OCI-LY3 (cell line): ENCODE measurements at regions not wholly inside any gene's neighbourhood (a gene's known extent, or its start where the extent isn't known, plus 50 kb on each side); places are given as distances from the start of the nearest gene placed in this dataset.

Source experiments
- H2AFZ ChIP-seq: fragments of 200-600, 300-600 bp; shearing (Covaris generic); 2 replicates; pipeline ENCODE4 v1.6.0; 2014; ENCODE audit warnings: antibody characterized with exemption, low read depth, low read length
- H3K27ac ChIP-seq: fragments of 200-600, 300-600 bp; sonication (generic); 2 replicates; pipeline ENCODE4 v1.5.1; 2014; ENCODE audit warnings: mild to moderate bottlenecking, low read length, moderate library complexity, mixed read lengths
- H3K27me3 ChIP-seq: fragments of 200-600, 300-600 bp; sonication (generic); 2 replicates; pipeline ENCODE4 v1.6.1; 2014; ENCODE audit warnings: low read depth, low read length, mixed read lengths
- H3K36me3 ChIP-seq: fragments of 200-600, 300-600 bp; sonication (generic); replicated peaks from 2 replicates; pipeline ENCODE3; 2014; ENCODE audit warnings: low read depth, low read length, mixed read lengths
- H3K4me1 ChIP-seq: fragments of 300-600, 200-600 bp; sonication (generic); 2 replicates; pipeline ENCODE4 v1.6.1; 2014; ENCODE audit warnings: low read length, mixed read lengths
- H3K4me2 ChIP-seq: fragments of 200-600, 300-600 bp; sonication (generic); 2 replicates; pipeline ENCODE4 v1.6.1; 2014; ENCODE audit warnings: low read length, mixed read lengths
- H3K4me3 ChIP-seq: fragments of 300-600, 200-600 bp; sonication (generic); 2 replicates; pipeline ENCODE4 v1.5.1; 2014; ENCODE audit warnings: antibody characterized with exemption, mild to moderate bottlenecking, low read length, moderate library complexity
- H3K79me2 ChIP-seq: fragments of 300-600, 200-600 bp; shearing (Covaris generic); 2 replicates; pipeline ENCODE4 v1.6.1; 2014; ENCODE audit warnings: mild to moderate bottlenecking, low read length, mixed read lengths
- H3K9ac ChIP-seq: fragments of 300-600, 200-600 bp; shearing (Covaris generic); 2 replicates; pipeline ENCODE4 v1.6.0; 2014; ENCODE audit warnings: mild to moderate bottlenecking, low read length, moderate library complexity
- H3K9me3 ChIP-seq: fragments of 200-600, 300-600 bp; shearing (Covaris generic); 2 replicates; pipeline ENCODE4 v1.6.1; 2014; ENCODE audit warnings: low read length, mixed read lengths; ENCODE audit not compliant: insufficient read depth
- H4K20me1 ChIP-seq: fragments of 200-600, 300-600 bp; sonication (generic); 2 replicates; pipeline ENCODE4 v1.6.1; 2016; ENCODE audit warnings: low read length, mixed read lengths; ENCODE audit not compliant: insufficient read depth
- EZH2phosphoT487 ChIP-seq: fragments of 200-600 bp; shearing (Covaris generic); IDR thresholded peaks from 2 replicates; pipeline ENCODE4 v1.6.1; 2018; ENCODE audit warnings: antibody characterized with exemption, mixed run types, low read depth
- TF ChIP-seq, protein P1 (sequence below): fragments of 200-600, 300-600 bp; sonication (generic); IDR thresholded peaks from 2 replicates; pipeline ENCODE4 v1.5.1; 2014; ENCODE audit warnings: antibody characterized with exemption, low read length, low read depth

DNA sequence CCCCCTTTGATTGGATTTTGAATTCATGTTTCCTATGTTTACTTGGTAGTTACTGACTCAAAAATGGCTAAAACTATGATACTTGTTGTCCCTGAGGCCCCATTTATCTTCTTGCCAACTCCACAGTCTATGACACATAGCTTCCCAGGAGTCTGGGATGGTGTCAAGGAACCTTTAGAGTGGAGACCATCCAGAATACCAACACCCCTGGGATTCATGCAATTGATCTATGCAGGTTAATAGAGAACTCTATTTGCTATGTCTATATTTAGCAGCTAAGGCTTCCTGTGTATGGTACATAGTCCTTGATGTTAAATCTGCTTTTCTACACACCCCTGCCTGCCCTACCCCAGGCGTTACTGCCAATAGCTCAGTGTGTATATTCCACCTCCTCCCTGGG lies 218.5 kb upstream of the HDAC4 start:
- H3K79me2 ChIP-seq: no peaks in the 10 kb centered on the region
- H2AFZ ChIP-seq: no peak overlapping the region
- no peaks in the 10 kb centered on the region for H3K27me3 ChIP-seq
- no peaks in the 10 kb centered on the region for H3K9me3 ChIP-seq
- H3K4me3 ChIP-seq: no peak overlapping the region
- H4K20me1 ChIP-seq: no peaks in the 10 kb centered on the region
- H3K9ac ChIP-seq: no peak overlapping the region
- TF ChIP-seq, protein P1, sequence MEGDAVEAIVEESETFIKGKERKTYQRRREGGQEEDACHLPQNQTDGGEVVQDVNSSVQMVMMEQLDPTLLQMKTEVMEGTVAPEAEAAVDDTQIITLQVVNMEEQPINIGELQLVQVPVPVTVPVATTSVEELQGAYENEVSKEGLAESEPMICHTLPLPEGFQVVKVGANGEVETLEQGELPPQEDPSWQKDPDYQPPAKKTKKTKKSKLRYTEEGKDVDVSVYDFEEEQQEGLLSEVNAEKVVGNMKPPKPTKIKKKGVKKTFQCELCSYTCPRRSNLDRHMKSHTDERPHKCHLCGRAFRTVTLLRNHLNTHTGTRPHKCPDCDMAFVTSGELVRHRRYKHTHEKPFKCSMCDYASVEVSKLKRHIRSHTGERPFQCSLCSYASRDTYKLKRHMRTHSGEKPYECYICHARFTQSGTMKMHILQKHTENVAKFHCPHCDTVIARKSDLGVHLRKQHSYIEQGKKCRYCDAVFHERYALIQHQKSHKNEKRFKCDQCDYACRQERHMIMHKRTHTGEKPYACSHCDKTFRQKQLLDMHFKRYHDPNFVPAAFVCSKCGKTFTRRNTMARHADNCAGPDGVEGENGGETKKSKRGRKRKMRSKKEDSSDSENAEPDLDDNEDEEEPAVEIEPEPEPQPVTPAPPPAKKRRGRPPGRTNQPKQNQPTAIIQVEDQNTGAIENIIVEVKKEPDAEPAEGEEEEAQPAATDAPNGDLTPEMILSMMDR: no peak
- no peak for TF ChIP-seq EZH2phosphoT487
- H3K36me3 ChIP-seq: no peaks in the 10 kb centered on the region
- no peaks in the 10 kb centered on the region for H3K4me1 ChIP-seq
- H3K4me2 ChIP-seq: no peak overlapping the region
- H3K27ac ChIP-seq: no peak overlapping the region

DNA sequence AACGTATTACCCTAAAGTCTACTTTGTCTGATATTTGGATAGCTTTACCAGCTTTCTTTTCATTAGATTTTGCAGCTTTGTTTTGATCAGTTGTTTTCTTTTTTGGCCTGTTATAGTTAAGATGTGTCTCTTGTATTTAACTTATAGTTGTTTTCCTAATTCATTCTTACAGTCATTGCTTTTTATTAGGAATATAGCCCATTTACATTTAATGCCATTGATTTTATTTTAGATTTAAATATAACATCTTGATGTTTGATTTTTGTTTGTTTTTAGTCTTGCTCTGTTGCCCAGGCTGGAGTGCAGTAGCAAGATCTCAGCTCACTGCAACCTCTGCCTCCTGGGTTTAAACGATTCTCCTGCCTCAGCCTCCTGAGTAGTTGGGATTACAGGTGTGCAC lies 215.9 kb upstream of the HDAC4 start:
- H3K4me2 ChIP-seq: no peak overlapping the region
- no peak overlapping the region for H3K27ac ChIP-seq
- H3K4me1 ChIP-seq: no peaks in the 10 kb centered on the region
- no peak overlapping the region for H3K4me3 ChIP-seq
- no peak overlapping the region for H3K9ac ChIP-seq
- TF ChIP-seq, protein P1: no peak
- TF ChIP-seq EZH2phosphoT487: no peak
- H3K27me3 ChIP-seq: no peaks in the 10 kb centered on the region
- no peaks in the 10 kb centered on the region for H3K36me3 ChIP-seq
- H3K9me3 ChIP-seq: no peaks in the 10 kb centered on the region
- H3K79me2 ChIP-seq: no peaks in the 10 kb centered on the region
- H4K20me1 ChIP-seq: no peaks in the 10 kb centered on the region
- H2AFZ ChIP-seq: no peak overlapping the region

DNA sequence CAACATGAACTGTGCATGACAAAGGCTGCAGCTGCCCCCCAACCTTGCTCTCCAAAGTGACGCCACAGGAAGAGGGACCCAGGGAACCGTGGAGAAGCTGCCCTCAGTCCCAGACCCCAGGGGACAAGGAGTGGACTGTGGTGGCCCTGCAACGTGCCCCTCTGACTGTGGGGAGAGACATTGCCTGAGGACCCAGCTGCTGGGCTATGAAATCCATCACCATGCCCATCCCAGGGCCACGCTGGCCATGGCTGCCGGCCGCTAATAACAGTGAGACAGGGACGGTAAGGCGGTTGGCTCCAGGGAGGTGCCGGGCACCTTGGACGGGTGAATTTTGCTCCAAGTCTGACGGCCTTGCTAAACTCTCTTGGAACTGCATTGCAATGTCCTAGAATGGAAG lies 211.3 kb upstream of the HDAC4 start:
- no peak overlapping the region for H3K9ac ChIP-seq
- no peaks in the 10 kb centered on the region for H3K79me2 ChIP-seq
- H3K9me3 ChIP-seq: no peaks in the 10 kb centered on the region
- H4K20me1 ChIP-seq: no peaks in the 10 kb centered on the region
- no peak overlapping the region for H3K4me3 ChIP-seq
- no peak overlapping the region for H3K27ac ChIP-seq
- H3K36me3 ChIP-seq: no peaks in the 10 kb centered on the region
- H3K27me3 ChIP-seq: no peaks in the 10 kb centered on the region
- no peaks in the 10 kb centered on the region for H3K4me1 ChIP-seq
- TF ChIP-seq, protein P1: no peak
- no peak overlapping the region for H2AFZ ChIP-seq
- no peak overlapping the region for H3K4me2 ChIP-seq

DNA sequence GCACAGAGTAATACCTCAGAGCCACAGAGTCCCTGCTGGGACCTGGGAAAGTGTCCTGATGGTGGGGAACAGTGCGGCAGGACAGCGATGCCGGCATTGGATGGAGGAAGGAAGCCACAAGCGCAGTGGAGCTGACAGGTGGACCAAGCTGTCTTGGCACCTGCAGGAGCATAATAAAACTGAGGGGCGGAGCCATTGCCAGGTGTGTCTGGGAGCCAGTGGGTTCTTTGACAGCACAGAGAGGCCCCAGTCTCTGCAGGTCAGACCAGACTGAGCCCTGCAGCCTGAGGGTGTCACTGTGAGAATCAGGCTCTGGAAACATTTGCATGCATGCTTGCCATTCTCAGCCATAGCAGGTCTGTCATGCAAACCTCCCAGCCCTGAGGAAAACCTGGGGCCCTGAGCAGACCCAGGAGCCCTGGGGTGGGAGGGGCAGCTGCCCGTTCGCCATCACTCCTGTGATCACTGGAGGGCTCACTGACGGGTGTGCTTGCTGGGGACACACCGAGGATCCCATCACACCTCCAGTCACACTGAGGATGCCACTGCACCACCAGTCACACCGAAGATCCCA lies 210.5 kb upstream of the HDAC4 start:
- Histone ChIP-seq H3K79me2 (no peaks in the 10 kb centered on the region), H3K27me3 (no peaks in the 10 kb centered on the region), H2AFZ (no peak overlapping the region), H3K36me3 (no peaks in the 10 kb centered on the region), H3K4me1 (no peaks in the 10 kb centered on the region), H3K4me2 (no peak overlapping the region), H3K4me3 (no peak overlapping the region), H3K27ac (no peak overlapping the region), H4K20me1 (no peaks in the 10 kb centered on the region), H3K9ac (no peak overlapping the region), H3K9me3 (no peaks in the 10 kb centered on the region)
- no peak for TF ChIP-seq EZH2phosphoT487
- TF ChIP-seq, protein P1: no peak
